Duodenal mucosa (tissue), 2 donors: ENCODE measurements at regions not wholly inside any gene's neighbourhood (a gene's known extent, or its start where the extent isn't known, plus 50 kb on each side); places are given as distances from the start of the nearest gene placed in this dataset.

Experiments
- H3K27ac ChIP-seq: one replicate; pipeline ENCODE4 v1.7.0; 2013; ENCODE audit warnings: low read depth, low read length
- H3K27me3 ChIP-seq, 2 donors: one replicate each; pipeline ENCODE4 v1.7.0; 2013; ENCODE audit warnings: low read length in 2 of 2, control low read depth in 1 of 2; ENCODE audit not compliant: insufficient read depth in 2 of 2, control insufficient read depth in 1 of 2
- H3K36me3 ChIP-seq, 2 donors: one replicate each; pipeline ENCODE4 v1.7.0; 2013; ENCODE audit warnings: low read length in 2 of 2, control low read depth in 1 of 2; ENCODE audit not compliant: insufficient read depth in 2 of 2, control insufficient read depth in 1 of 2
- H3K4me1 ChIP-seq, 2 donors: one replicate each; pipeline ENCODE4 v1.7.0; 2013; ENCODE audit warnings: low read length in 2 of 2, control low read depth in 1 of 2; ENCODE audit not compliant: insufficient read depth in 2 of 2, control insufficient read depth in 1 of 2
- H3K4me3 ChIP-seq, 2 donors: one replicate each; pipeline ENCODE4 v1.7.0; 2013; ENCODE audit warnings: low read length in 2 of 2, low read depth in 1 of 2
- H3K9ac ChIP-seq, 2 donors: one replicate each; pipeline ENCODE4 v1.7.0; 2013; ENCODE audit warnings: low read length in 2 of 2, low read depth in 1 of 2
- H3K9me3 ChIP-seq, 2 donors: one replicate each; pipeline ENCODE4 v1.7.0; 2013; ENCODE audit warnings: low read length in 2 of 2, control low read depth in 1 of 2; ENCODE audit not compliant: control insufficient read depth in 1 of 2

GRCh38 chr1:193569983-193570269 lies 383.5 kb upstream of the B3GALT2 start:
- no peak overlapping the region for H3K4me3 ChIP-seq
- H3K36me3 ChIP-seq: no peaks in the 10 kb centered on the region
- H3K9ac ChIP-seq: no peak overlapping the region
- no peaks in the 10 kb centered on the region for H3K27me3 ChIP-seq
- H3K27ac ChIP-seq: no peak overlapping the region
- H3K4me1 ChIP-seq: peaks cover 0 to 6% of the 10 kb centered on the region in 2 donors
- H3K9me3 ChIP-seq: peaks cover 0 to 4% of the 10 kb centered on the region in 2 donors

- Histone ChIP-seq H3K27me3 (no peaks in the 10 kb centered on the region), H3K9me3 (peaks cover 0 to 4% of the 10 kb centered on the region in 2 donors), H3K4me1 (peaks cover 0 to 6% of the 10 kb centered on the region in 2 donors), H3K27ac (no peak overlapping the region), H3K4me3 (no peak overlapping the region), H3K9ac (no peak overlapping the region), H3K36me3 (no peaks in the 10 kb centered on the region)
Measured at GRCh38 chr1:193569096-193569982, 382.9 kb upstream of the B3GALT2 start.

- Histone ChIP-seq H3K9me3 (peaks cover 0 to 4% of the 10 kb centered on the region in 2 donors), H3K36me3 (no peaks in the 10 kb centered on the region), H3K27ac (no peak overlapping the region), H3K27me3 (no peaks in the 10 kb centered on the region), H3K4me3 (no peak overlapping the region), H3K9ac (no peak overlapping the region), H3K4me1 (peaks cover 0 to 6% of the 10 kb centered on the region in 2 donors)
Measured at GRCh38 chr1:193568512-193568911, 382.1 kb upstream of the B3GALT2 start.

GRCh38 chr1:193567937-193568336 lies 381.5 kb upstream of the B3GALT2 start:
- no peak overlapping the region for H3K27ac ChIP-seq
- peaks cover 0 to 4% of the 10 kb centered on the region in 2 donors for H3K9me3 ChIP-seq
- peaks cover 0 to 6% of the 10 kb centered on the region in 2 donors for H3K4me1 ChIP-seq
- no peak overlapping the region for H3K4me3 ChIP-seq
- H3K27me3 ChIP-seq: no peaks in the 10 kb centered on the region
- no peak overlapping the region for H3K9ac ChIP-seq
- H3K36me3 ChIP-seq: no peaks in the 10 kb centered on the region

- peaks cover 0 to 6% of the 10 kb centered on the region in 2 donors for H3K4me1 ChIP-seq
- H3K27me3 ChIP-seq: no peaks in the 10 kb centered on the region
- H3K9me3 ChIP-seq: peaks cover 0 to 4% of the 10 kb centered on the region in 2 donors
- no peak overlapping the region for H3K27ac ChIP-seq
- H3K36me3 ChIP-seq: no peaks in the 10 kb centered on the region
- H3K4me3 ChIP-seq: no peak overlapping the region
- no peak overlapping the region for H3K9ac ChIP-seq
Measured at GRCh38 chr1:193566735-193567134, 380.3 kb upstream of the B3GALT2 start.

GRCh38 chr1:193565971-193566577 lies 379.7 kb upstream of the B3GALT2 start:
- no peaks in the 10 kb centered on the region for H3K36me3 ChIP-seq

GRCh38 chr1:193562121-193562520 lies 375.7 kb upstream of the B3GALT2 start:
- no peak overlapping the region for H3K27ac ChIP-seq
- no peaks in the 10 kb centered on the region for H3K27me3 ChIP-seq
- no peaks in the 10 kb centered on the region for H3K36me3 ChIP-seq
- H3K9ac ChIP-seq: no peak overlapping the region
- no peak overlapping the region for H3K4me3 ChIP-seq
- no peaks in the 10 kb centered on the region for H3K9me3 ChIP-seq
- H3K4me1 ChIP-seq: peaks cover 0 to 7% of the 10 kb centered on the region in 2 donors

More at GRCh38 chr1:193565971-193566577, 379.7 kb upstream of the B3GALT2 start:
- no peaks in the 10 kb centered on the region for H3K27me3 ChIP-seq
- no peak overlapping the region for H3K4me3 ChIP-seq
- peaks cover 0 to 6% of the 10 kb centered on the region in 2 donors for H3K4me1 ChIP-seq
- no peak overlapping the region for H3K9ac ChIP-seq
- no peak overlapping the region for H3K27ac ChIP-seq
- H3K9me3 ChIP-seq: peaks cover 0 to 3% of the 10 kb centered on the region in 2 donors

GRCh38 chr1:193558491-193559028 lies 372.1 kb upstream of the B3GALT2 start:
- Histone ChIP-seq H3K9ac (no peak overlapping the region), H3K36me3 (no peaks in the 10 kb centered on the region), H3K27me3 (no peaks in the 10 kb centered on the region), H3K27ac (no peak overlapping the region), H3K9me3 (no peaks in the 10 kb centered on the region), H3K4me3 (no peak overlapping the region), H3K4me1 (peaks cover 0 to 7% of the 10 kb centered on the region in 2 donors)

- Histone ChIP-seq H3K9ac (no peak overlapping the region), H3K4me3 (no peak overlapping the region), H3K36me3 (no peaks in the 10 kb centered on the region), H3K27me3 (no peaks in the 10 kb centered on the region), H3K9me3 (no peaks in the 10 kb centered on the region), H3K4me1 (peaks cover 4 to 7% of the 10 kb centered on the region in 2 donors), H3K27ac (no peak overlapping the region)
Measured at GRCh38 chr1:193555662-193556441, 369.4 kb upstream of the B3GALT2 start.
